SK-N-SH (cell line): ENCODE measurements at regions not wholly inside any gene's neighbourhood (a gene's known extent, or its start where the extent isn't known, plus 50 kb on each side); places are given as distances from the start of the nearest gene placed in this dataset.

Source experiments
- CTCF ChIA-PET: fragments of 300-600, 350-600 bp; formaldehyde crosslinking; extraction: SDS; loops from one replicate; lab custom pipeline; 2021; lab: Yijun Ruan, JAX
- POLR2A ChIA-PET: fragments of 350-600 bp; sonication (Branson Sonifier 250); formaldehyde crosslinking; extraction: SDS; loops from one replicate; lab custom pipeline; 2020; ENCODE audit warnings: antibody characterized with exemption, inconsistent platforms; lab: Yijun Ruan, JAX
- DNase-seq: peaks from one replicate; pipeline ENCODE4 v3.0.0; 2012
- H2AFZ ChIP-seq: fragments of 200-600 bp; sonication (generic); 2 replicates; pipeline ENCODE4 v1.8.1; 2016; ENCODE audit warnings: antibody characterized with exemption, mild to moderate bottlenecking, low read depth
- H3F3A ChIP-seq: fragments of 200-600 bp; sonication (generic); replicated peaks from 2 replicates; pipeline ENCODE3; 2016; ENCODE audit warnings: antibody characterized with exemption, mild to moderate bottlenecking; ENCODE audit not compliant: insufficient read depth
- H3K27ac ChIP-seq, 2 experiments: fragments of 200-500 bp in 1 of 2; fragments of 200-600 bp in 1 of 2; sonication (Bioruptor generic) in 1 of 2; sonication (generic), shearing (Covaris generic) in 1 of 2; 2 replicates each; pipeline versions ENCODE4 v1.5.1 to v1.6.1; 2014 to 2016; ENCODE audit warnings: low read depth in 2 of 2, inconsistent platforms in 1 of 2, low read length in 1 of 2, mild to moderate bottlenecking in 1 of 2, mixed read lengths in 1 of 2
- H3K27me3 ChIP-seq: fragments of 200-600 bp; sonication (generic), shearing (Covaris generic); 2 replicates; pipeline ENCODE4 v1.6.1; 2016; ENCODE audit warnings: mixed run types; ENCODE audit not compliant: insufficient read depth
- H3K36me3 ChIP-seq, 2 experiments: fragments of 200-500 bp in 1 of 2; fragments of 200-600 bp in 1 of 2; sonication (Bioruptor generic) in 1 of 2; sonication (generic) in 1 of 2; replicated peaks in 1 of 2; 2 replicates each; pipeline versions ENCODE3 to v1.5.1; 2014 to 2016; ENCODE audit warnings: low read length in 1 of 2, mild to moderate bottlenecking in 1 of 2; ENCODE audit not compliant: insufficient read depth in 2 of 2, control insufficient read depth in 1 of 2
- H3K4me1 ChIP-seq, 2 experiments: fragments of 200-500 bp in 1 of 2; fragments of 200-600 bp in 1 of 2; sonication (Bioruptor generic) in 1 of 2; sonication (generic), shearing (Covaris generic) in 1 of 2; 2 replicates each; pipeline versions ENCODE4 v1.5.1 to v1.6.1; 2014 to 2016; ENCODE audit warnings: low read depth in 1 of 2, low read length in 1 of 2, mixed run types in 1 of 2; ENCODE audit not compliant: insufficient read depth in 2 of 2, control insufficient read depth in 1 of 2
- H3K4me2 ChIP-seq: fragments of 200-600 bp; sonication (generic), shearing (Covaris generic); 2 replicates; pipeline ENCODE4 v1.6.1; 2017; ENCODE audit warnings: mixed run types
- H3K4me3 ChIP-seq, 2 experiments: fragments of 200-500 bp in 1 of 2; fragments of 200-600 bp in 1 of 2; sonication (Bioruptor generic) in 1 of 2; sonication (generic), shearing (Covaris generic) in 1 of 2; 2 replicates each; pipeline versions ENCODE4 v1.5.1 to v1.8.1; 2014 to 2016; ENCODE audit warnings: low read depth in 2 of 2, inconsistent platforms in 1 of 2, low read length in 1 of 2, mild to moderate bottlenecking in 1 of 2, mixed read lengths in 1 of 2, moderate library complexity in 1 of 2
- H3K79me2 ChIP-seq: fragments of 200-600 bp; sonication (generic); 2 replicates; pipeline ENCODE4 v1.8.1; 2017; ENCODE audit warnings: mild to moderate bottlenecking; ENCODE audit not compliant: insufficient read depth
- H3K9ac ChIP-seq: fragments of 200-600 bp; sonication (generic); 2 replicates; pipeline ENCODE4 v1.6.1; 2017; ENCODE audit warnings: mixed run types
- H3K9me2 ChIP-seq: fragments of 200-600 bp; sonication (generic); 2 replicates; pipeline ENCODE4 v1.6.1; 2017; ENCODE audit warnings: mixed run types
- H3K9me3 ChIP-seq: fragments of 200-600 bp; sonication (generic); 2 replicates; pipeline ENCODE4 v1.6.1; 2017; ENCODE audit warnings: mixed run types, mild to moderate bottlenecking, moderate library complexity
- H4K20me1 ChIP-seq: fragments of 200-600 bp; sonication (generic); 2 replicates; pipeline ENCODE4 v1.6.1; 2017; ENCODE audit warnings: mild to moderate bottlenecking, mixed run types; ENCODE audit not compliant: insufficient read depth
- CTCF ChIP-seq: fragments of 200-600 bp; sonication (generic); IDR thresholded peaks from 2 replicates; pipeline ENCODE4 v1.6.1; 2017; ENCODE audit warnings: antibody characterized with exemption, mild to moderate bottlenecking, moderate library complexity
- FOSL2 ChIP-seq: IDR thresholded peaks from 2 replicates; pipeline ENCODE4 v1.4.0; 2012; ENCODE audit warnings: low read depth, mild to moderate bottlenecking, moderate library complexity, borderline replicate concordance
- FOXJ3 ChIP-seq: sonication (generic); formaldehyde crosslinking; IDR thresholded peaks from 2 replicates; pipeline ENCODE4 v1.5.1; 2020; ENCODE audit warnings: mild to moderate bottlenecking, missing genetic modification reagents
- GABPA ChIP-seq: IDR thresholded peaks from 2 replicates; pipeline ENCODE4 v1.4.0; 2012; ENCODE audit warnings: low read depth, mild to moderate bottlenecking
- JUND ChIP-seq: IDR thresholded peaks from 2 replicates; pipeline ENCODE4 v1.4.0; 2012
- MAX ChIP-seq: IDR thresholded peaks from 2 replicates; pipeline ENCODE4 v1.4.0; 2012; ENCODE audit warnings: low read depth
- MEF2A ChIP-seq: IDR thresholded peaks from 2 replicates; pipeline ENCODE4 v1.4.0; 2012; ENCODE audit warnings: low read depth, borderline replicate concordance
- NRF1 ChIP-seq: IDR thresholded peaks from 2 replicates; pipeline ENCODE4 v1.6.1; 2012; ENCODE audit warnings: low read depth, mild to moderate bottlenecking, low read length
- PBX3 ChIP-seq: IDR thresholded peaks from 2 replicates; pipeline ENCODE4; 2012
- RAD21 ChIP-seq: IDR thresholded peaks from 2 replicates; pipeline ENCODE4 v1.6.1; 2012; ENCODE audit warnings: mild to moderate bottlenecking, low read length
- RCOR1 ChIP-seq: fragments of 150-350 bp; IDR thresholded peaks from 2 replicates; pipeline ENCODE4 v1.6.1; 2017; ENCODE audit warnings: antibody characterized with exemption, low read length
- RXRA ChIP-seq: IDR thresholded peaks from 2 replicates; pipeline ENCODE4 v1.4.0; 2012; ENCODE audit warnings: low read depth, mild to moderate bottlenecking, borderline replicate concordance
- SMC3 ChIP-seq: IDR thresholded peaks from 2 replicates; pipeline ENCODE4 v1.6.1; 2012; ENCODE audit warnings: low read depth, low read length, improper control_type of control experiment
- TAF1 ChIP-seq: IDR thresholded peaks from 2 replicates; pipeline ENCODE4 v1.6.1; 2012; ENCODE audit warnings: low read depth, mild to moderate bottlenecking, low read length, moderate library complexity, borderline replicate concordance
- WGBS: methylation state at CpG from one replicate; pipeline ENCODE4 v1.1.6; 2017; ENCODE audit warnings: low lambda C conversion rate; 5-methylcytosine and 5-hydroxymethylcytosine counted together

- no peaks in the 10 kb centered on the region for H3K4me1 ChIP-seq
- H3K9me2 ChIP-seq: no peaks in the 10 kb centered on the region
- H3K79me2 ChIP-seq: no peaks in the 10 kb centered on the region
- H3K9ac ChIP-seq: no peak overlapping the region
- no peak overlapping the region for H3K27ac ChIP-seq
- no peaks in the 10 kb centered on the region for H3K9me3 ChIP-seq
- H3K27me3 ChIP-seq: 0 out of 2 replicates have a peak, but pooled peaks cover 6% of the 10 kb centered on the region
- H4K20me1 ChIP-seq: no peaks in the 10 kb centered on the region
- ChIA-PET POLR2A (no interaction called here), CTCF (no interaction called here)
- no peak overlapping the region for H3K4me2 ChIP-seq
- no peaks in the 10 kb centered on the region for H3F3A ChIP-seq
- 0% methylated on average over 1 of the region's 1 CpG for whole genome bisulfite sequencing
- H2AFZ ChIP-seq: no peak overlapping the region
- no peaks in the 10 kb centered on the region for H3K36me3 ChIP-seq
- TF ChIP-seq NRF1 (no peak), RAD21 (no peak), RCOR1 (no peak), GABPA (no peak)
- TF ChIP-seq, all 33 proteins: peak for 0
- DNase-seq: no peak
- no peak overlapping the region for H3K4me3 ChIP-seq
Measured at GRCh38 chr14:29494312-29494711, 433.3 kb downstream of the PRKD1 start.

- H3K27ac ChIP-seq: no peak overlapping the region
- H3K4me2 ChIP-seq: no peak overlapping the region
- no peaks in the 10 kb centered on the region for H3K4me1 ChIP-seq
- no peaks in the 10 kb centered on the region for H4K20me1 ChIP-seq
- no peak overlapping the region for H2AFZ ChIP-seq
- no peaks in the 10 kb centered on the region for H3K79me2 ChIP-seq
- no peaks in the 10 kb centered on the region for H3K36me3 ChIP-seq
- no peaks in the 10 kb centered on the region for H3K27me3 ChIP-seq
- CTCF ChIA-PET: no interaction called here
- H3K9ac ChIP-seq: no peak overlapping the region
- no peaks in the 10 kb centered on the region for H3K9me3 ChIP-seq
- no peaks in the 10 kb centered on the region for H3F3A ChIP-seq
- DNase-seq: no peak
- TF ChIP-seq GABPA (no peak), JUND (no peak), FOXJ3 (CRISPR knock-in tag) (no peak), CTCF (no peak), TAF1 (no peak), MAX (no peak), PBX3 (no peak), FOSL2 (no peak), SMC3 (no peak), RXRA (no peak), MEF2A (no peak)
- no peaks in the 10 kb centered on the region for H3K9me2 ChIP-seq
- POLR2A ChIA-PET: no interaction called here
- H3K4me3 ChIP-seq: no peak overlapping the region
Measured at GRCh38 chr14:29503903-29504302, 423.7 kb downstream of the PRKD1 start.
